Epithelial cell of proximal tubule (primary cell): ENCODE measurements at regions not wholly inside any gene's neighbourhood (a gene's known extent, or its start where the extent isn't known, plus 50 kb on each side); places are given as distances from the start of the nearest gene placed in this dataset.

Experiments
- DNase-seq: peaks from one replicate; pipeline ENCODE4 v3.0.0-alpha.2; 2011; ENCODE audit warnings: low read depth
- H3K4me3 ChIP-seq: 2 replicates; pipeline ENCODE4 v1.5.1; 2011; ENCODE audit warnings: low read depth, mild to moderate bottlenecking, low read length
- CTCF ChIP-seq: conservative IDR thresholded peaks from 2 replicates; pipeline ENCODE4 v1.5.1; 2012; ENCODE audit warnings: low read depth, mild to moderate bottlenecking, low read length

- no peak for DNase-seq
- no peak overlapping the region for H3K4me3 ChIP-seq
- no peak for TF ChIP-seq CTCF
Measured at GRCh38 chr3:148642214-148642613, 55.5 kb upstream of the AGTR1 start.

GRCh38 chr3:148642616-148643015, 55.1 kb upstream of the AGTR1 start:
- no peak for DNase-seq

GRCh38 chr3:148643389-148643840, 54.3 kb upstream of the AGTR1 start:
- no peak for DNase-seq
- H3K4me3 ChIP-seq, result no peak overlapping the region
- TF ChIP-seq CTCF, result no peak

More at GRCh38 chr3:148642616-148643015, 55.1 kb upstream of the AGTR1 start:
- TF ChIP-seq CTCF, result no peak
- no peak overlapping the region for H3K4me3 ChIP-seq

- no peak for DNase-seq
- TF ChIP-seq CTCF, result no peak
- no peak overlapping the region for H3K4me3 ChIP-seq
Measured at GRCh38 chr3:148646126-148646665, 51.5 kb upstream of the AGTR1 start.
